HL-60 (cell line): ENCODE measurements at regions not wholly inside any gene's neighbourhood (a gene's known extent, or its start where the extent isn't known, plus 50 kb on each side); places are given as distances from the start of the nearest gene placed in this dataset.

Experiments
- DNase-seq, 2 experiments: peaks; one replicate each; pipeline ENCODE4 v3.0.0-alpha.2; 2010 to 2020; ENCODE audit warnings: low read depth in 1 of 2, low spot score in 1 of 2
- H3K27ac ChIP-seq: fragments of 250-450 bp; sonication (Bioruptor Pico); replicated peaks from 2 replicates; pipeline ENCODE4 v1.5.1; 2020; ENCODE audit warnings: mild to moderate bottlenecking, moderate library complexity
- H3K27me3 ChIP-seq: fragments of 250-450 bp; sonication (Bioruptor Pico); 2 replicates; pipeline ENCODE4 v1.5.1; 2021; ENCODE audit warnings: mild to moderate bottlenecking, moderate library complexity; ENCODE audit not compliant: insufficient read depth, poor library complexity, severe bottlenecking
- H3K4me3 ChIP-seq: replicated peaks from 2 replicates; pipeline ENCODE4 v1.5.1; 2011; ENCODE audit warnings: mild to moderate bottlenecking, control low read depth, low read length; ENCODE audit not compliant: insufficient read depth
- GABPA ChIP-seq: IDR thresholded peaks from 2 replicates; pipeline ENCODE4 v1.6.1; 2012; ENCODE audit warnings: low read depth
- POLR2AphosphoS5 ChIP-seq: IDR thresholded peaks from 2 replicates; pipeline ENCODE4 v1.6.1; 2012; ENCODE audit warnings: low read depth
- SPI1 ChIP-seq: IDR thresholded peaks from 2 replicates; pipeline ENCODE4 v1.6.1; 2012; ENCODE audit warnings: low read depth, mild to moderate bottlenecking, borderline replicate concordance
- TF ChIP-seq, protein P1 (sequence below): IDR thresholded peaks from one replicate; pipeline ENCODE4 v1.5.1; 2011; ENCODE audit warnings: low read length, control low read depth, inconsistent platforms; ENCODE audit not compliant: insufficient read depth
- TF ChIP-seq, protein P2 (sequence below): IDR thresholded peaks from 2 replicates; pipeline ENCODE4 v1.6.1; 2012; ENCODE audit warnings: low read depth; ENCODE audit not compliant: insufficient replicate concordance

DNA sequence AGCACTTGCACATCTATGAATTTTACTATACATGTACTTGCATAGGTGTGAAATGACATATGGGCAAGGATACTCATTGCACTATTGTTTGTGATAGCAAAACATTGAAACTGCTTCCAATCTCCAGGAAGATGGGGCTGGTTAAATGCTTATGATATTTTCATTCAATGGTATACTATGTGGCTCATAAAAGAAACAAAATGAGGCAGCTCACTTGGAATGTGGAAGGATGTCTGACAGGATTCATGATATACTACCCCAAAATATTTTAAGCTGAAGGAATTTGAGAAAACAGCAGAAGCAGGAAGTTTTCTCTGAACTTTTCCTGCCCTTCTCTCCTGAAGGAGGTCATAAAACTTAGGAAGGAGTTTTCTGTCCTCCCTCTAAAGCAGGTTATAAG, 99.6 kb upstream of the CAST start:
- Histone ChIP-seq H3K4me3 (no peak overlapping the region), H3K27me3 (no peaks in the 10 kb centered on the region), H3K27ac (no peak overlapping the region)
- TF ChIP-seq, protein P1, sequence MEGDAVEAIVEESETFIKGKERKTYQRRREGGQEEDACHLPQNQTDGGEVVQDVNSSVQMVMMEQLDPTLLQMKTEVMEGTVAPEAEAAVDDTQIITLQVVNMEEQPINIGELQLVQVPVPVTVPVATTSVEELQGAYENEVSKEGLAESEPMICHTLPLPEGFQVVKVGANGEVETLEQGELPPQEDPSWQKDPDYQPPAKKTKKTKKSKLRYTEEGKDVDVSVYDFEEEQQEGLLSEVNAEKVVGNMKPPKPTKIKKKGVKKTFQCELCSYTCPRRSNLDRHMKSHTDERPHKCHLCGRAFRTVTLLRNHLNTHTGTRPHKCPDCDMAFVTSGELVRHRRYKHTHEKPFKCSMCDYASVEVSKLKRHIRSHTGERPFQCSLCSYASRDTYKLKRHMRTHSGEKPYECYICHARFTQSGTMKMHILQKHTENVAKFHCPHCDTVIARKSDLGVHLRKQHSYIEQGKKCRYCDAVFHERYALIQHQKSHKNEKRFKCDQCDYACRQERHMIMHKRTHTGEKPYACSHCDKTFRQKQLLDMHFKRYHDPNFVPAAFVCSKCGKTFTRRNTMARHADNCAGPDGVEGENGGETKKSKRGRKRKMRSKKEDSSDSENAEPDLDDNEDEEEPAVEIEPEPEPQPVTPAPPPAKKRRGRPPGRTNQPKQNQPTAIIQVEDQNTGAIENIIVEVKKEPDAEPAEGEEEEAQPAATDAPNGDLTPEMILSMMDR, result no peak
- TF ChIP-seq, protein P2, sequence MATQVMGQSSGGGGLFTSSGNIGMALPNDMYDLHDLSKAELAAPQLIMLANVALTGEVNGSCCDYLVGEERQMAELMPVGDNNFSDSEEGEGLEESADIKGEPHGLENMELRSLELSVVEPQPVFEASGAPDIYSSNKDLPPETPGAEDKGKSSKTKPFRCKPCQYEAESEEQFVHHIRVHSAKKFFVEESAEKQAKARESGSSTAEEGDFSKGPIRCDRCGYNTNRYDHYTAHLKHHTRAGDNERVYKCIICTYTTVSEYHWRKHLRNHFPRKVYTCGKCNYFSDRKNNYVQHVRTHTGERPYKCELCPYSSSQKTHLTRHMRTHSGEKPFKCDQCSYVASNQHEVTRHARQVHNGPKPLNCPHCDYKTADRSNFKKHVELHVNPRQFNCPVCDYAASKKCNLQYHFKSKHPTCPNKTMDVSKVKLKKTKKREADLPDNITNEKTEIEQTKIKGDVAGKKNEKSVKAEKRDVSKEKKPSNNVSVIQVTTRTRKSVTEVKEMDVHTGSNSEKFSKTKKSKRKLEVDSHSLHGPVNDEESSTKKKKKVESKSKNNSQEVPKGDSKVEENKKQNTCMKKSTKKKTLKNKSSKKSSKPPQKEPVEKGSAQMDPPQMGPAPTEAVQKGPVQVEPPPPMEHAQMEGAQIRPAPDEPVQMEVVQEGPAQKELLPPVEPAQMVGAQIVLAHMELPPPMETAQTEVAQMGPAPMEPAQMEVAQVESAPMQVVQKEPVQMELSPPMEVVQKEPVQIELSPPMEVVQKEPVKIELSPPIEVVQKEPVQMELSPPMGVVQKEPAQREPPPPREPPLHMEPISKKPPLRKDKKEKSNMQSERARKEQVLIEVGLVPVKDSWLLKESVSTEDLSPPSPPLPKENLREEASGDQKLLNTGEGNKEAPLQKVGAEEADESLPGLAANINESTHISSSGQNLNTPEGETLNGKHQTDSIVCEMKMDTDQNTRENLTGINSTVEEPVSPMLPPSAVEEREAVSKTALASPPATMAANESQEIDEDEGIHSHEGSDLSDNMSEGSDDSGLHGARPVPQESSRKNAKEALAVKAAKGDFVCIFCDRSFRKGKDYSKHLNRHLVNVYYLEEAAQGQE, result no peak
- no peak for TF ChIP-seq POLR2AphosphoS5
- TF ChIP-seq GABPA, result no peak
- no peak for TF ChIP-seq SPI1
- no peak for DNase-seq

DNA sequence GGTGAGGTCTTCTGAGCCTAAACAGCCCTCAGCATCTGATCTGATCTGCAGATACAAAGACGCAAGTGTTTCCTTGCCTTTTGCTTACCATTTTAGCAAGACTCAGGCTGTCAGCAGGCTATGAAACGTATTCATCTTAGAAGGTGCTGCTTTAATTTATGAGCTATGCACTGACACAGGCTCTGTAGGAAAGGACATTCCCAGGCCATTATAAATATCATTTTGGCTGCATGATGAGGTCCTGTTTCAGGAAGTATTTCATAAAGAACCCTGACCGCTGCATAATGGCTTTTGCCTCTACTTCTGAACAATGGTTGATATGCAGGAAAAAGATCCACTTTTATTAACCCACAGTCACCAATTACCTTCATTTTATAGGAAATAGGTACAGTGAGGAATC, 98.4 kb upstream of the CAST start:
- no peak overlapping the region for H3K4me3 ChIP-seq
- DNase-seq, result no peak
- no peak overlapping the region for H3K27ac ChIP-seq
- TF ChIP-seq, protein P2, result no peak
- TF ChIP-seq GABPA (no peak), POLR2AphosphoS5 (no peak), SPI1 (no peak)
- TF ChIP-seq, protein P1, result no peak
- no peaks in the 10 kb centered on the region for H3K27me3 ChIP-seq

DNA sequence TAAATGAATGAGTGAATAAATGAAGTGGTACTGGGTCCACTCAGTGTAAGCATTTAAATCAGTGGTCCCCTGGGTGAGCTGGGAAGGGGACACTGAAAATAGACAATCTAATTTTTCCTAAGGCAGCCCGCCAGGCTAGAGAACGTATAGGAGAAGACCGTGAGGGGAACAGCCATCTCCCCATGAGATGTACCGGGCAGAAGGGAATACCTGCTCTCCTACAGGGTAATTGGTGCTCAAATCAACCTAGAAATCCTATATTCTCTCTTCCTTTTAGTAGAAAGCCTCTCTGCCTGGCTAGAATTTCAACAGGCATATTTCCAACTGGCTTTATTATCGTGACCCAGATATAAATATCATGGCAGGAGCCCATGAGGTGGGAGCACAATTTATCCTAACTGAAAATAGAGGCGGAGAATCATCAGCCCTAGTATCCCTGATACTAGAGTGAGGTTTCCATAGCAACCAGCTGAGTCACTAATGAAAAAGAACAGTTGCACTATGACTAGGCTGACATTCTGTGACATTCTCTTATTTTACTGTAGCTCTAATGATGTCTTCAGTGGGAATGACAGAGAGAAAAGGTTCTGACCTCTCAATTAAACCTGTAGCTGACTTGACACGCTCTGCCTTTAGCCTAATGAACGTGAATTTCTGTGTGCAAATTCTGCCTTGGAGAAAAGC, 96.5 kb upstream of the CAST start:
- H3K27ac ChIP-seq, result no peak overlapping the region
- H3K27me3 ChIP-seq, result no peaks in the 10 kb centered on the region
- DNase-seq, result no peak
- no peak overlapping the region for H3K4me3 ChIP-seq
- TF ChIP-seq SPI1 (no peak), GABPA (no peak), POLR2AphosphoS5 (no peak)
- TF ChIP-seq, protein P2, result no peak
- TF ChIP-seq, protein P1, result no peak
